HEK293T (cell line): ENCODE measurements at regions not wholly inside any gene's neighbourhood (a gene's known extent, or its start where the extent isn't known, plus 50 kb on each side); places are given as distances from the start of the nearest gene placed in this dataset.

Source experiments
- ARNT ChIP-seq: fragments of 450-650 bp; IDR thresholded peaks from 2 replicates; pipeline ENCODE4 v1.6.1; 2017; ENCODE audit warnings: mild to moderate bottlenecking
- BHLHE40 ChIP-seq: fragments of 450-650 bp; IDR thresholded peaks from 2 replicates; pipeline ENCODE4 v1.6.1; 2016; ENCODE audit warnings: mild to moderate bottlenecking, moderate library complexity, borderline replicate concordance
- CTBP1 ChIP-seq: fragments of 450-650 bp; IDR thresholded peaks from 2 replicates; pipeline ENCODE4 v1.6.1; 2016; ENCODE audit warnings: borderline replicate concordance
- ELF4 ChIP-seq: fragments of 450-650 bp; IDR thresholded peaks from 2 replicates; pipeline ENCODE4 v1.6.1; 2017; ENCODE audit warnings: antibody characterized with exemption
- FOXA1 ChIP-seq: fragments of 450-650 bp; IDR thresholded peaks from 2 replicates; pipeline ENCODE4 v1.6.1; 2016; ENCODE audit warnings: mild to moderate bottlenecking
- FOXK2 ChIP-seq: fragments of 450-650 bp; IDR thresholded peaks from 2 replicates; pipeline ENCODE4 v1.6.1; 2016; ENCODE audit warnings: mild to moderate bottlenecking
- FOXM1 ChIP-seq: fragments of 450-650 bp; IDR thresholded peaks from 2 replicates; pipeline ENCODE4 v1.6.1; 2017; ENCODE audit warnings: mild to moderate bottlenecking, borderline replicate concordance
- HDGF ChIP-seq: fragments of 450-650 bp; IDR thresholded peaks from 2 replicates; pipeline ENCODE4 v1.6.1; 2017; ENCODE audit warnings: antibody characterized with exemption, borderline replicate concordance
- LEF1 ChIP-seq: fragments of 450-650 bp; IDR thresholded peaks from 2 replicates; pipeline ENCODE4 v1.6.1; 2017; ENCODE audit warnings: mild to moderate bottlenecking, borderline replicate concordance
- SP1 ChIP-seq: fragments of 450-650 bp; IDR thresholded peaks from 2 replicates; pipeline ENCODE4 v1.6.1; 2017
- SUZ12 ChIP-seq: fragments of 450-650 bp; IDR thresholded peaks from 2 replicates; pipeline ENCODE4 v1.6.1; 2016; ENCODE audit warnings: mild to moderate bottlenecking
- TARDBP ChIP-seq: fragments of 450-650 bp; IDR thresholded peaks from 2 replicates; pipeline ENCODE4 v1.6.1; 2016
- ZNF384 ChIP-seq: fragments of 450-650 bp; IDR thresholded peaks from 2 replicates; pipeline ENCODE4 v1.6.1; 2016
- TF ChIP-seq, protein P1 (sequence below): fragments of 450-650 bp; IDR thresholded peaks from 2 replicates; pipeline ENCODE4 v1.6.1; 2016

DNA sequence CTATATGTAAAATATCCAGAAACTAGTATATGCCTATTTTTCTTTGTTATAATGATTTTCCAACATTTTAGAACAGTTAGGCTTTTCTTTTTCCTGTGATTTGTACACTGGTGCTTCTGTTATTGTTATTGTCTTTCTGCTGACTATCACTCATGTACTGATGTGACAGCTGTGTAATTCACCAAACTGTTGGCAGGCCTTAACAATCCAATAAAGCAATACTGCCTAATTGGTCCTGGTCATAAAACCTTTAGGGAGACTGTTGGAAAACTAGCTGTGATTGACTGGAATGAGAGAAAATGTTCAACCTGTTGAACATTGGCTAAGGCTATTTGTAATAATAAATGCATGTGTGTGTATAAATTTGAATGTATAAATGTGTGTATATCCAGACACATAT is 956.6 kb downstream of the REEP3 start:
- TF ChIP-seq LEF1 (no peak), SUZ12 (no peak), ZNF384 (no peak), FOXA1 (no peak), FOXK2 (no peak), TARDBP (no peak), CTBP1 (no peak), SP1 (no peak), BHLHE40 (no peak), HDGF (no peak), ARNT (no peak), ELF4 (no peak), FOXM1 (no peak)
- TF ChIP-seq, protein P1, sequence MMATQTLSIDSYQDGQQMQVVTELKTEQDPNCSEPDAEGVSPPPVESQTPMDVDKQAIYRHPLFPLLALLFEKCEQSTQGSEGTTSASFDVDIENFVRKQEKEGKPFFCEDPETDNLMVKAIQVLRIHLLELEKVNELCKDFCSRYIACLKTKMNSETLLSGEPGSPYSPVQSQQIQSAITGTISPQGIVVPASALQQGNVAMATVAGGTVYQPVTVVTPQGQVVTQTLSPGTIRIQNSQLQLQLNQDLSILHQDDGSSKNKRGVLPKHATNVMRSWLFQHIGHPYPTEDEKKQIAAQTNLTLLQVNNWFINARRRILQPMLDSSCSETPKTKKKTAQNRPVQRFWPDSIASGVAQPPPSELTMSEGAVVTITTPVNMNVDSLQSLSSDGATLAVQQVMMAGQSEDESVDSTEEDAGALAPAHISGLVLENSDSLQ: no peak
